DND-41 (cell line): ENCODE measurements at regions not wholly inside any gene's neighbourhood (a gene's known extent, or its start where the extent isn't known, plus 50 kb on each side); places are given as distances from the start of the nearest gene placed in this dataset.

ENCODE experiments used
- CTCF ChIP-seq: IDR thresholded peaks from 2 replicates; pipeline ENCODE4 v1.5.1; 2012; ENCODE audit warnings: borderline replicate concordance, low read length, moderate library complexity, mild to moderate bottlenecking; ENCODE audit not compliant: poor library complexity, severe bottlenecking; ENCODE audit errors: extremely low read depth
- EZH2 ChIP-seq: IDR thresholded peaks from 3 replicates; pipeline ENCODE4 v1.6.1; 2012; ENCODE audit warnings: borderline replicate concordance, low read depth, mild to moderate bottlenecking, moderate library complexity, low read length, inconsistent platforms; ENCODE audit not compliant: severe bottlenecking

GRCh38 chr11:128239306-128239705 lies 348.1 kb downstream of the ETS1 start:
- TF ChIP-seq CTCF (no peak), EZH2 (no peak)
